B cell (primary cell): ENCODE measurements at regions not wholly inside any gene's neighbourhood (a gene's known extent, or its start where the extent isn't known, plus 50 kb on each side); places are given as distances from the start of the nearest gene placed in this dataset.

Experiments
- ATAC-seq: fragments of 200-7000 bp; cut with Tn5 transposase; one replicate; pipeline ENCODE4 v1.10.0; 2021; ENCODE audit warnings: low read depth, mild to moderate bottlenecking, moderate number of reproducible peaks, moderate library complexity
- CTCF ChIA-PET: fragments of 350-600 bp; sonication (Branson Sonifier 250); formaldehyde crosslinking; loops from one replicate; lab custom pipeline; 2021; ENCODE audit warnings: antibody characterized with exemption, inconsistent platforms; lab: Charles Lee
- POLR2A ChIA-PET: fragments of 350-600 bp; sonication (Branson Sonifier 250); formaldehyde crosslinking; loops from one replicate; lab custom pipeline; 2021; ENCODE audit warnings: antibody characterized with exemption; lab: Charles Lee
- DNase-seq: peaks from one replicate; pipeline ENCODE4 v3.0.0; 2013
- H2AFZ ChIP-seq: 2 replicates; pipeline ENCODE4 v1.6.1; 2012; ENCODE audit warnings: mild to moderate bottlenecking, low read depth, low read length; ENCODE audit not compliant: insufficient read depth, poor library complexity, severe bottlenecking
- H3K27ac ChIP-seq, 2 donors: 1 replicate in 1 of 2; 2 replicates in 1 of 2; pipeline ENCODE4 v1.5.1; 2012 to 2013; ENCODE audit warnings: low read length in 2 of 2, mild to moderate bottlenecking in 2 of 2, moderate library complexity in 1 of 2
- H3K27me3 ChIP-seq, 4 experiments: fragments of 200-600 bp in 1 of 4; sonication (generic) in 1 of 4; replicated peaks in 1 of 4; 1 replicate in 2 of 4; 2 replicates in 2 of 4; pipeline versions ENCODE4 v1.6.1 to v1.7.0; 2013 to 2016; ENCODE audit warnings: low read length in 3 of 4, mild to moderate bottlenecking in 2 of 4, mixed read lengths in 1 of 4, moderate library complexity in 1 of 4; ENCODE audit not compliant: insufficient read depth in 4 of 4, control insufficient read depth in 3 of 4; ENCODE audit errors: control extremely low read depth in 1 of 4
- H3K36me3 ChIP-seq, 2 experiments: replicated peaks in 1 of 2; 1 replicate in 1 of 2; 2 replicates in 1 of 2; pipeline versions ENCODE4 v1.6.1 to v1.7.1; 2013; ENCODE audit warnings: low read length in 1 of 2; ENCODE audit not compliant: insufficient read depth in 2 of 2, control insufficient read depth in 1 of 2; ENCODE audit errors: control extremely low read depth in 1 of 2, extremely low read depth in 1 of 2
- H3K4me1 ChIP-seq, 2 donors: fragments of 200-600 bp in 1 of 2; sonication (generic) in 1 of 2; 1 replicate in 1 of 2; 2 replicates in 1 of 2; pipeline versions ENCODE4 v1.5.1 to v1.6.1; 2013 to 2017; ENCODE audit warnings: low read length in 2 of 2; ENCODE audit not compliant: control insufficient read depth in 2 of 2, insufficient read depth in 2 of 2
- H3K4me2 ChIP-seq: replicated peaks from 2 replicates; pipeline ENCODE3; 2012; ENCODE audit warnings: mild to moderate bottlenecking, low read depth, low read length; ENCODE audit not compliant: poor library complexity, severe bottlenecking
- H3K4me3 ChIP-seq, 5 experiments: fragments of 200-600 bp in 1 of 5; sonication (generic) in 1 of 5; 1 replicate in 3 of 5; 2 replicates in 2 of 5; pipeline versions ENCODE4 v1.5.1 to v1.7.0; 2011 to 2016; ENCODE audit warnings: low read length in 4 of 5, mild to moderate bottlenecking in 4 of 5, low read depth in 2 of 5, control low read depth in 1 of 5, moderate library complexity in 1 of 5; ENCODE audit not compliant: insufficient read depth in 1 of 5; ENCODE audit errors: control extremely low read depth in 1 of 5, extremely low read depth in 1 of 5
- H3K79me2 ChIP-seq: fragments of 200-600 bp; sonication (generic); one replicate; pipeline ENCODE4 v1.6.0; 2016; ENCODE audit warnings: low read length; ENCODE audit not compliant: control insufficient read depth, insufficient read depth
- H3K9ac ChIP-seq: fragments of 200-600 bp; sonication (generic); 2 replicates; pipeline ENCODE4 v1.6.1; 2017; ENCODE audit warnings: mild to moderate bottlenecking, low read length, moderate library complexity
- H3K9me3 ChIP-seq, 3 donors: one replicate each; pipeline versions ENCODE4 v1.6.1 to v1.7.1; 2013; ENCODE audit warnings: low read length in 2 of 3; ENCODE audit not compliant: control insufficient read depth in 2 of 3, insufficient read depth in 1 of 3; ENCODE audit errors: control extremely low read depth in 1 of 3
- H4K20me1 ChIP-seq: 2 replicates; pipeline ENCODE4 v1.6.0; 2012; ENCODE audit warnings: mild to moderate bottlenecking, low read length; ENCODE audit not compliant: insufficient read depth, control insufficient read depth, poor library complexity, severe bottlenecking
- H3K27ac Mint-ChIP-seq: one replicate; pipeline ENCODE4 v1.8.0; 2021; ENCODE audit warnings: mixed read lengths
- H3K27me3 Mint-ChIP-seq: one replicate; pipeline ENCODE4 v1.8.0; 2021; ENCODE audit warnings: mixed read lengths
- H3K4me1 Mint-ChIP-seq: one replicate; pipeline ENCODE4 v1.8.0; 2021; ENCODE audit warnings: mixed read lengths
- H3K4me3 Mint-ChIP-seq: one replicate; pipeline ENCODE4 v1.8.0; 2021; ENCODE audit warnings: mixed read lengths
- H3K9me3 Mint-ChIP-seq: one replicate; pipeline ENCODE4 v1.8.0; 2022; ENCODE audit warnings: mixed read lengths; ENCODE audit not compliant: insufficient read depth
- CTCF ChIP-seq: fragments of 200-600 bp; IDR thresholded peaks from one replicate; pipeline ENCODE4 v1.8.0; 2022; ENCODE audit warnings: antibody characterized with exemption, mild to moderate bottlenecking
- EZH2 ChIP-seq: IDR thresholded peaks from 2 replicates; pipeline ENCODE4 v1.6.1; 2012; ENCODE audit warnings: borderline replicate concordance, low read depth, mild to moderate bottlenecking, moderate library complexity, low read length; ENCODE audit not compliant: insufficient read depth, poor library complexity, severe bottlenecking
- WGBS: methylation state at CpG from one replicate; pipeline ENCODE4 v1.1.5; 2013; ENCODE audit warnings: missing lambda C conversion rate; ENCODE audit not compliant: insufficient coverage; 5-methylcytosine and 5-hydroxymethylcytosine counted together
- intact Hi-C: fragments of 100-400 bp; cut with micrococcal nuclease; formaldehyde crosslinking; loops from one replicate; pipeline ENCODE4 v1.10.0; 2022

DNA sequence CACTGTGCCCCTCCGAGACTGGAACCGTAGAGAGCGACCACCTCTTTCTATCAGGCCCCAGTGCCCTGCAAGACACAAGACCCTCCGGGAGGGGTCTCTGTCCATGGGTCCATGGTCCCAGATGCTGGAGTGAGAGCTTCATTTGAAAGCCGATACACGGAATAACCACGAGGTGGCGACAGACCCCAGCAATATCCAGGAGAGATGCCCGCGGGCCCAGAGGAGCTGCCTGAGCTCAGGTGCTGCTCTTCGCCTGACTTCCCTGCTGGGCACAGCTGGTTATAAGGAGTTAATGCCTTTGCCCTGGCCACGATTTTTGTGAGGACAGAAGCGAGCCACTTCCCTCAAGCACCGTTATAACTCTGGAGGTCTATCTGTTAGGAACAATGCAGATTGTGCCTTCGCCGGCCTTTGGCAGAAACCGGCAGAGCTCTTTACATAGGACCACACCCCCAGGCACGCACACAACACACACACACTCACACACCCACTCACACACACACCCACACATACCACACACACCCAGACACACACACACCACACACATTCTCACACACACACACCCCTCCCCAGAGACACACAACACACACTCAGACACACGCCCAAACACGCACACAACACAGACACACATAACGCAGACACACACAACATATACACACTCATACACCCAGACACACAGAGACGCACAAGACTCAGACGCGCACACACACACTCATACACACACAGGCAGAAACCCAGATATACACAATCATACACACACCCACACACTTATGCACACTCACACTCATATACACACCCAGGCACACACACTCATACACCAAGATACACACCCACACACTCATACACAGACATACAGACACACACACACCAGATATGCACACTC lies 436.4 kb downstream of the SOX9 start:
- H3K4me3 ChIP-seq, result no peak overlapping the region
- H3K9ac ChIP-seq, result no peak overlapping the region
- no peak overlapping the region for H2AFZ ChIP-seq
- Mint-ChIP-seq H3K4me1 (no peaks in the 10 kb centered on the region), H3K27me3 (peaks cover 4% of the 10 kb centered on the region), H3K9me3 (no peaks in the 10 kb centered on the region), H3K4me3 (no peak overlapping the region), H3K27ac (no peak overlapping the region)
- H3K27me3 ChIP-seq, result no peaks in the 10 kb centered on the region
- ChIA-PET CTCF (interaction anchor here (0.5 to 6.3 kb wide), 13 partner anchors 9 to 1646 kb away, joined by 3 to 43 read pairs (median 4); no protein-coding TSS in a partner anchor), POLR2A (no interaction called here)
- no peaks in the 10 kb centered on the region for H4K20me1 ChIP-seq
- no peak overlapping the region for H3K27ac ChIP-seq
- no peaks in the 10 kb centered on the region for H3K79me2 ChIP-seq
- DNase-seq (peak; percentile 51), ATAC-seq (peak; percentile 56)
- no peak overlapping the region for H3K4me2 ChIP-seq
- WGBS, result 47% methylated on average over 24 of the region's 24 CpGs
- H3K9me3 ChIP-seq, result no peaks in the 10 kb centered on the region
- H3K4me1 ChIP-seq, result no peaks in the 10 kb centered on the region
- intact Hi-C loops, result no loop called here
- no peaks in the 10 kb centered on the region for H3K36me3 ChIP-seq
- TF ChIP-seq EZH2, result no peak
- TF ChIP-seq CTCF, result peak; percentile 74

DNA sequence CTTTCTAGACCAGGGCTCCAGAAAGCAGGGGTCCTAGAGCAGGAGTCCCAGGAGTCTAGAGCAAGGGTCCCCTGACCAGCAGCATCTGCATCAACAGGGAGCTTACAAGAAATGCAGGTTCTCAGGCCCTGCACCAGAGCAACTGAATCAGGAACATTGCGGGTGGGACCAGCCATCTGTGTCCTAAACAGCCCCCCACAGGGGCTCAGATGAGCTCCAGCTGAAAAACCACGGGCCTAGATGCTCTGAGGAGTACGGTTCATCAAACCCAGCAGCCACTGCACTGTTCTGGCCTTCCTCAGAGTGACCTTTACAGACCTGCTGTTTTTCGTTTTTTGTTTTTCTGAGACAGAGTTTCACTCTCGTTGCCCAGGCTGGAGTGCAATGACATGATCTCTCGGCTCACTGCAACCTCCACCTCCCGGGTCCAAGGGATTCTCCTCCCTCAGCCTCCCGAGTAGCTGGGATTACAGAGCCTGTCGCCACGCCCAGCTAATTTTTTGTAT lies 438.2 kb downstream of the SOX9 start:
- intact Hi-C loops, result no loop called here
- Histone ChIP-seq H2AFZ (no peak overlapping the region), H3K27ac (no peak overlapping the region), H3K27me3 (no peaks in the 10 kb centered on the region), H3K79me2 (no peaks in the 10 kb centered on the region), H3K36me3 (no peaks in the 10 kb centered on the region), H3K9ac (no peak overlapping the region), H3K4me2 (no peak overlapping the region), H3K9me3 (no peaks in the 10 kb centered on the region), H3K4me3 (no peak overlapping the region), H4K20me1 (no peaks in the 10 kb centered on the region), H3K4me1 (no peaks in the 10 kb centered on the region)
- no peak for DNase-seq
- Mint-ChIP-seq H3K9me3 (no peaks in the 10 kb centered on the region), H3K4me3 (no peak overlapping the region), H3K4me1 (no peaks in the 10 kb centered on the region), H3K27me3 (peaks cover 4% of the 10 kb centered on the region), H3K27ac (no peak overlapping the region)
- no peak for ATAC-seq
- 77% methylated on average over 7 of the region's 10 CpGs for WGBS
- ChIA-PET CTCF (interaction anchor here (1.0 to 6.3 kb wide), 8 partner anchors 8 to 1791 kb away, joined by 3 to 43 read pairs (median 5); no protein-coding TSS in a partner anchor), POLR2A (no interaction called here)
- no peak for TF ChIP-seq CTCF
- no peak for TF ChIP-seq EZH2
